CD4-positive, alpha-beta T cell (primary cell): ENCODE measurements at regions not wholly inside any gene's neighbourhood (a gene's known extent, or its start where the extent isn't known, plus 50 kb on each side); places are given as distances from the start of the nearest gene placed in this dataset.

ENCODE experiments used
- ATAC-seq: fragments of 200-7000 bp; cut with Tn5 transposase; one replicate; pipeline ENCODE4 v1.10.0; 2022; ENCODE audit warnings: mild to moderate bottlenecking; ENCODE audit not compliant: poor library complexity
- CTCF ChIA-PET: fragments of 350-600 bp; sonication (Branson Sonifier 250); formaldehyde crosslinking; loops from one replicate; lab custom pipeline; 2021; ENCODE audit warnings: antibody characterized with exemption, inconsistent platforms; lab: Charles Lee
- POLR2A ChIA-PET: fragments of 350-600 bp; sonication (Branson Sonifier 250); formaldehyde crosslinking; loops from one replicate; lab custom pipeline; 2021; ENCODE audit warnings: antibody characterized with exemption, inconsistent platforms; lab: Charles Lee
- DNase-seq, 14 experiments: peaks; one replicate each; pipeline ENCODE4 v3.0.0-alpha.2; 2013 to 2020; ENCODE audit warnings: mixed read lengths in 2 of 14
- H3K27ac ChIP-seq, 2 donors: one replicate each; pipeline versions ENCODE4 v1.5.1 to v1.7.0; 2013; ENCODE audit warnings: low read length in 2 of 2, low read depth in 1 of 2, mild to moderate bottlenecking in 1 of 2
- H3K27me3 ChIP-seq, 2 experiments: 1 replicate in 1 of 2; 2 replicates in 1 of 2; pipeline versions ENCODE4 v1.6.1 to v1.7.0; 2013; ENCODE audit warnings: low read length in 2 of 2, control low read depth in 1 of 2, mild to moderate bottlenecking in 1 of 2, moderate library complexity in 1 of 2; ENCODE audit not compliant: insufficient read depth in 2 of 2, control insufficient read depth in 1 of 2
- H3K36me3 ChIP-seq: one replicate; pipeline ENCODE4 v1.6.1; 2013; ENCODE audit warnings: low read length, control low read depth; ENCODE audit not compliant: insufficient read depth
- H3K4me1 ChIP-seq: one replicate; pipeline ENCODE4 v1.6.1; 2013; ENCODE audit warnings: low read length, control low read depth; ENCODE audit not compliant: insufficient read depth
- H3K4me3 ChIP-seq: one replicate; pipeline ENCODE4 v1.5.1; 2013; ENCODE audit warnings: mild to moderate bottlenecking, low read length, moderate library complexity
- H3K9me3 ChIP-seq, 2 experiments: 1 replicate in 1 of 2; 2 replicates in 1 of 2; pipeline versions ENCODE4 v1.6.1 to v1.7.0; 2013; ENCODE audit warnings: low read length in 2 of 2, mild to moderate bottlenecking in 2 of 2, control low read depth in 1 of 2, moderate library complexity in 1 of 2; ENCODE audit not compliant: control insufficient read depth in 1 of 2, insufficient read depth in 1 of 2
- H3K27ac Mint-ChIP-seq: one replicate; pipeline ENCODE4 v1.8.0; 2020; ENCODE audit warnings: mixed read lengths
- H3K27me3 Mint-ChIP-seq: one replicate; pipeline ENCODE4 v1.8.0; 2021; ENCODE audit warnings: mixed read lengths
- H3K36me3 Mint-ChIP-seq: one replicate; pipeline ENCODE4 v1.8.0; 2021; ENCODE audit warnings: low read depth, mixed read lengths
- H3K4me1 Mint-ChIP-seq: one replicate; pipeline ENCODE4 v1.8.0; 2021; ENCODE audit warnings: low read depth, mixed read lengths
- H3K4me3 Mint-ChIP-seq: one replicate; pipeline ENCODE4 v1.8.0; 2020; ENCODE audit warnings: mild to moderate bottlenecking, mixed read lengths
- H3K9me3 Mint-ChIP-seq: one replicate; pipeline ENCODE4 v1.8.0; 2020; ENCODE audit warnings: mixed read lengths
- intact Hi-C, 2 experiments: fragments of 100-400 bp; cut with DNase I in 1 of 2; cut with micrococcal nuclease in 1 of 2; formaldehyde crosslinking; loops; one replicate each; pipeline versions ENCODE4 v1.15.1 to v1.9.0; 2023 to 2025; cut with DNase I, micrococcal nuclease
- TF ChIP-seq, protein P1 (sequence below): fragments of 200-600 bp; IDR thresholded peaks from one replicate; pipeline ENCODE4 v1.8.0; 2022; ENCODE audit warnings: antibody characterized with exemption, mild to moderate bottlenecking

DNA sequence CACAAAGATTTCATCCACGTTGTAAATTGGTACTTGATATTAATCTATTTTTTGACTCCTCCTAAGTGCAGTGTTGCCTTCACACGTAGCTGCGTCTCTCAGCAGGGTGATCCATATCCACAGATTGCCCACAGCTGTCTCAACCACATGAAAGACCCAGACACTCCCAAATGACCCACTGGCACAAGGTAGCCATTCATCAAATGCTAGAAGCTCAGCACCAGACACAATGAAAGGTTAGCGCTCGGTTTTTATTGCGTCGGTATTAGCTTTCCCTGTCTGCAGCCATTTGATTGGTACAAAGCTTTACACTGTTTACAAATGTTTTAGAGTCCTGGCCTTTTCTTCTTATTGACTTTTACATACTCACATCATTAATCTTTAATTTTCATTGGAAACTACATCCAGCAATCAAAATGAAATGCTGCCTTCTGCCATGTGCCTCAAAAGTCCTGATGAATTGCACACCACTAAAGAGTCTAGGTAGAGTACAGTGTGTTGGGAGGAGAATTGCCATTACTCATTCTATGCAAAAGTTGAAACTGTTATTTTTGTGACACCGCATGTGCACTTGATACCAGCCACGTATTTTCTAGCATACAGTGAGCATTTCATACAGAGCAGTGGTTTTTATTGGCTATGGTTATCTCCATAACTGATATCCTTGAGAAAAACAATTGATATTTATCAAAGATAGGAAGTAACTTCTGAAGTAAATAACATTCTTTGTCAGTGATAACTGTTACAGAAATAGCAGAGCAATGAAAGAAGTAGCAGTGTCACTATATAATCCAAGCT, 127.3 kb upstream of the NUDT7 start:
- no peak for ATAC-seq
- CTCF ChIA-PET: no interaction called here
- intact Hi-C loops: no loop called here

DNA sequence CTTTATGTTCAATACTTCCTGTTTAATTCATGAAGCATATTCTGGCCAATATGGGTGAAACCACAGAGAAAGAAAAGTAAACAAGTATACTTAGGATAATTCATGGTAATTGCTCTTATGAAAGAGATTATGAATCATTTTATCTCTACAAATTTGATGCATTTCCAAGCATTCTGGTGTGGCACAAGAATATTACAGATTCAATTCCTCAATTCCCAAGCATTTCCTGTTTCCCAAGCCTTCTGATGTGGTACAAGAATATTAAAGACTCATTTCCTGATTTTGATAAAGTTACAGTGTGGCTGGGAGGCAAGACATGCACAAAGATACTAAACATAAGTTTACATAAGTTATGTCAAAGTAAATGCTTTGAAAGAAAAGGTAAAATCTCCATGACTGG, 126.1 kb upstream of the NUDT7 start:
- TF ChIP-seq, protein P1, sequence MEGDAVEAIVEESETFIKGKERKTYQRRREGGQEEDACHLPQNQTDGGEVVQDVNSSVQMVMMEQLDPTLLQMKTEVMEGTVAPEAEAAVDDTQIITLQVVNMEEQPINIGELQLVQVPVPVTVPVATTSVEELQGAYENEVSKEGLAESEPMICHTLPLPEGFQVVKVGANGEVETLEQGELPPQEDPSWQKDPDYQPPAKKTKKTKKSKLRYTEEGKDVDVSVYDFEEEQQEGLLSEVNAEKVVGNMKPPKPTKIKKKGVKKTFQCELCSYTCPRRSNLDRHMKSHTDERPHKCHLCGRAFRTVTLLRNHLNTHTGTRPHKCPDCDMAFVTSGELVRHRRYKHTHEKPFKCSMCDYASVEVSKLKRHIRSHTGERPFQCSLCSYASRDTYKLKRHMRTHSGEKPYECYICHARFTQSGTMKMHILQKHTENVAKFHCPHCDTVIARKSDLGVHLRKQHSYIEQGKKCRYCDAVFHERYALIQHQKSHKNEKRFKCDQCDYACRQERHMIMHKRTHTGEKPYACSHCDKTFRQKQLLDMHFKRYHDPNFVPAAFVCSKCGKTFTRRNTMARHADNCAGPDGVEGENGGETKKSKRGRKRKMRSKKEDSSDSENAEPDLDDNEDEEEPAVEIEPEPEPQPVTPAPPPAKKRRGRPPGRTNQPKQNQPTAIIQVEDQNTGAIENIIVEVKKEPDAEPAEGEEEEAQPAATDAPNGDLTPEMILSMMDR: no peak
- Mint-ChIP-seq H3K36me3 (no peaks in the 10 kb centered on the region), H3K4me3 (no peak overlapping the region), H3K27ac (no peak overlapping the region), H3K9me3 (no peaks in the 10 kb centered on the region), H3K27me3 (peaks cover 36% of the 10 kb centered on the region), H3K4me1 (no peaks in the 10 kb centered on the region)
- ATAC-seq: no peak
- Histone ChIP-seq H3K27me3 (no peaks in the 10 kb centered on the region), H3K27ac (no peak overlapping the region), H3K9me3 (peaks cover 0 to 1% of the 10 kb centered on the region in 2 experiments), H3K4me1 (no peaks in the 10 kb centered on the region), H3K4me3 (no peak overlapping the region), H3K36me3 (no peaks in the 10 kb centered on the region)
- CTCF ChIA-PET: no interaction called here
- no peak for DNase-seq
- POLR2A ChIA-PET: no interaction called here
- intact Hi-C loops: no loop called here

More for the DNA sequence above, 127.3 kb upstream of the NUDT7 start:
- H3K36me3 ChIP-seq: no peaks in the 10 kb centered on the region
- H3K27ac ChIP-seq: no peak overlapping the region
- TF ChIP-seq, protein P1: no peak
- no peaks in the 10 kb centered on the region for H3K9me3 ChIP-seq
- Mint-ChIP-seq H3K4me1 (no peaks in the 10 kb centered on the region), H3K27ac (no peak overlapping the region), H3K4me3 (no peak overlapping the region), H3K36me3 (no peaks in the 10 kb centered on the region), H3K9me3 (no peaks in the 10 kb centered on the region), H3K27me3 (peaks cover 28% of the 10 kb centered on the region)
- DNase-seq: no peak
- H3K4me3 ChIP-seq: no peak overlapping the region
- POLR2A ChIA-PET: no interaction called here
- no peaks in the 10 kb centered on the region for H3K27me3 ChIP-seq
- no peaks in the 10 kb centered on the region for H3K4me1 ChIP-seq

DNA sequence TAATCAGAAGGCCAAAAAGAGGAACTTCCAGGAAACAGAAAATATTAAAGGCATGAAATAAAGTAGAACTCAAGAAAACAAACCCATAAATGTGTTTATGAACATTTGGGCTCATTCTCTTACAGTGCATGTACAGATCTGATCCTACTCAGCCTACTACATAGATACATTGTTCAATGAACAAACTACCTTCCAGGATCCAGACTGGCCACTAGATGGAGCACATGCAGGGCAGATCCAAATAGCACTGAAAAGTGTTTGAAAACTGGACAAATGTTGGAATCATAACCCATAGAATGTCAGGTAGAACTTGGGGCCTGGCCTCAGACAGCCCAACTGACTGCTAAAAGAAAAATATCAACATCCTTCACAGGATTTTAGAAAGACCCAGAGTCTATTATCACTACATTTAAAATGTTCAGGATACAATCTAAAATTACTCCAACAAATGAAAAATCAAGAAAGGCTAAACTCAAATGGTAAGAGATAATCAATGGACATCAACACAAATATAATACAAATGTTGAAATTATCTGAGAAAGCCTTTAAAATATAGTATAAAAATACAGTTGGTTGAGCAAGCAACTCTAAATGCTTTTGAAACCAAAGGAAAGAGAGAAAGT, 122.4 kb upstream of the NUDT7 start:
- TF ChIP-seq, protein P1: peak; percentile 56
- H3K27ac Mint-ChIP-seq: no peak overlapping the region
- ChIA-PET CTCF (no interaction called here), POLR2A (no interaction called here)
- H3K36me3 Mint-ChIP-seq: no peaks in the 10 kb centered on the region
- Histone ChIP-seq H3K27me3 (no peaks in the 10 kb centered on the region), H3K36me3 (no peaks in the 10 kb centered on the region), H3K4me3 (no peak overlapping the region), H3K9me3 (peaks cover 0 to 8% of the 10 kb centered on the region in 2 experiments), H3K4me1 (no peaks in the 10 kb centered on the region), H3K27ac (no peak overlapping the region)
- ATAC-seq (no peak), DNase-seq (peak in 2 of 14 experiments; percentile 1 to 7)
- H3K4me3 Mint-ChIP-seq: no peak overlapping the region
- H3K27me3 Mint-ChIP-seq: peaks cover 36% of the 10 kb centered on the region
- intact Hi-C loops: no loop called here
- H3K4me1 Mint-ChIP-seq: no peaks in the 10 kb centered on the region
- H3K9me3 Mint-ChIP-seq: no peaks in the 10 kb centered on the region
